ENCODE measurements at regions not wholly inside any gene's neighbourhood (a gene's known extent, or its start where the extent isn't known, plus 50 kb on each side); places are given as distances from the start of the nearest gene placed in this dataset.

DNA sequence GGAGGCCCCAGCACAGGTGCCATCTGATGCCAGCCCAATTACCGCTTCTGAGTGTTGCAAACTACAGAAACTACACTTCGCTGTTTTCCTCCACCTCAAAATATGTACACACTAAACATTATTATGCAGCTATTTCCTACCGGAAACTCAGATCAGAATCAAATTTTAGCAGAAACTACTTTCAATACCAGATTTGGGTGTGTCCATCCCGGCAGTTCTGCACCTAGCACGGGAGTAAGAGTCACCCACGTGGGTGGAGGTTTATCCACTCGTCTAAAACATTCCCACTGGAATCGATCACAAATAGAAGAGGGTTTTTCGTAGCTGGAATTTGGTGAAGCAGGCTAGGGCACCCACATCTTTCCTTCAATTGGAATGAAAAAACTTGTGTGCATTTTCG, 214.4 kb upstream of the PRKCQ start:
- Histone ChIP-seq H4K20me1 (ENCODE audit: low read length) (no peaks in the 10 kb centered on the region), H3K27me3 (ENCODE audit: low read length) (no peaks in the 10 kb centered on the region; the same call in 1 of the 2 replicates), H3K4me3 (ENCODE audit: low read length) (no peak overlapping the region), H3K9ac (ENCODE audit: low read length) (no peak overlapping the region), H3K27ac (ENCODE audit: low read length) (no peak overlapping the region), H3K9me3 (ENCODE audit: low read length) (no peaks in the 10 kb centered on the region), H3K9me2 (replicated peaks; ENCODE audit: low read length) (no peaks in the 10 kb centered on the region), H3K79me2 (ENCODE audit: low read length) (no peaks in the 10 kb centered on the region), H3K4me1 (ENCODE audit: insufficient read depth, low read length) (no peaks in the 10 kb centered on the region), H3K36me3 (ENCODE audit: low read depth, low read length) (no peaks in the 10 kb centered on the region), H2AFZ (ENCODE audit: low read length) (no peak overlapping the region), H3K4me2 (ENCODE audit: low read length) (no peak overlapping the region), H3F3A (ENCODE audit: low read length, unreplicated experiment) (no peaks in the 10 kb centered on the region)
- TF ChIP-seq EZH2 (IDR thresholded peaks at IDR 0.05; ENCODE audit: low read length, unreplicated experiment) (no peak), EZH2phosphoT487 (IDR thresholded peaks at IDR 0.05; ENCODE audit: borderline replicate concordance, low read length) (no peak)
- TF ChIP-seq, protein P1, sequence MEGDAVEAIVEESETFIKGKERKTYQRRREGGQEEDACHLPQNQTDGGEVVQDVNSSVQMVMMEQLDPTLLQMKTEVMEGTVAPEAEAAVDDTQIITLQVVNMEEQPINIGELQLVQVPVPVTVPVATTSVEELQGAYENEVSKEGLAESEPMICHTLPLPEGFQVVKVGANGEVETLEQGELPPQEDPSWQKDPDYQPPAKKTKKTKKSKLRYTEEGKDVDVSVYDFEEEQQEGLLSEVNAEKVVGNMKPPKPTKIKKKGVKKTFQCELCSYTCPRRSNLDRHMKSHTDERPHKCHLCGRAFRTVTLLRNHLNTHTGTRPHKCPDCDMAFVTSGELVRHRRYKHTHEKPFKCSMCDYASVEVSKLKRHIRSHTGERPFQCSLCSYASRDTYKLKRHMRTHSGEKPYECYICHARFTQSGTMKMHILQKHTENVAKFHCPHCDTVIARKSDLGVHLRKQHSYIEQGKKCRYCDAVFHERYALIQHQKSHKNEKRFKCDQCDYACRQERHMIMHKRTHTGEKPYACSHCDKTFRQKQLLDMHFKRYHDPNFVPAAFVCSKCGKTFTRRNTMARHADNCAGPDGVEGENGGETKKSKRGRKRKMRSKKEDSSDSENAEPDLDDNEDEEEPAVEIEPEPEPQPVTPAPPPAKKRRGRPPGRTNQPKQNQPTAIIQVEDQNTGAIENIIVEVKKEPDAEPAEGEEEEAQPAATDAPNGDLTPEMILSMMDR (conservative IDR thresholded peaks at IDR 0.05; ENCODE audit: low read depth, low read length): no peak
- intact Hi-C loops (cut with micrococcal nuclease): no loop called here
- ATAC-seq (no peak), DNase-seq (no peak)
- ChIA-PET CTCF (no interaction called here), POLR2A (ENCODE audit: unreplicated experiment) (no interaction called here)
- BruUV-seq (replicated peaks): no TSS peak

DNA sequence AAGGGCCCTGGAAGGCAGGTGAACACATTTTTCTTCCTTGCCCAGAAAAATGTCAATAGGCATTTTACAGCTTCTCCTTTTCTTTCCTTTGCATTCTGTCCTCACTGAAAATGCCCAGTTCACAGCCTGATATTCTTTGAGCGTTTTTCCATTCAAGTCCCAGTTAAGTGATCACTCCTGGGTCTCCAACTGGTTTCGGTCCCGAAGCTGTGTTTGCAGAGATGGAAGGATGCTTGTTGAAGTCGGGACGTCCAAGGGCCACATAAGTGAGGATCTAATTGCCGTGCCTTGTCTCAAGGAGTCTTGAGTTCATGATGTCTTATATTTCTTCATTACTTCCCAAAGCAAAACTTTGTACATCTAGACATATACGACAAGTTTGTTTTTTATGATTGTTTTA, 208.7 kb upstream of the PRKCQ start:
- no peak overlapping the region for H2AFZ ChIP-seq (ENCODE audit: low read length)
- H3K9me2 ChIP-seq (replicated peaks; ENCODE audit: low read length): no peaks in the 10 kb centered on the region
- H3K9ac ChIP-seq (ENCODE audit: low read length): no peak overlapping the region
- no peak for ATAC-seq
- ChIA-PET CTCF (no interaction called here), POLR2A (ENCODE audit: unreplicated experiment) (no interaction called here)
- H3K4me2 ChIP-seq (ENCODE audit: low read length): no peak overlapping the region
- no peaks in the 10 kb centered on the region for H3K79me2 ChIP-seq (ENCODE audit: low read length)
- H3K27me3 ChIP-seq (ENCODE audit: low read length): peaks cover 4% of the 10 kb centered on the region; the same call in 1 of the 2 replicates
- TF ChIP-seq, protein P1 (conservative IDR thresholded peaks at IDR 0.05; ENCODE audit: low read depth, low read length): no peak
- TF ChIP-seq EZH2phosphoT487 (IDR thresholded peaks at IDR 0.05; ENCODE audit: borderline replicate concordance, low read length): no peak
- no peak for TF ChIP-seq EZH2 (IDR thresholded peaks at IDR 0.05; ENCODE audit: low read length, unreplicated experiment)
- no peak for DNase-seq
- H3K9me3 ChIP-seq (ENCODE audit: low read length): no peaks in the 10 kb centered on the region
- no peaks in the 10 kb centered on the region for H3K4me1 ChIP-seq (ENCODE audit: insufficient read depth, low read length)
- H3F3A ChIP-seq (ENCODE audit: low read length, unreplicated experiment): no peaks in the 10 kb centered on the region
- intact Hi-C loops (cut with micrococcal nuclease): no loop called here
- H3K36me3 ChIP-seq (ENCODE audit: low read depth, low read length): no peaks in the 10 kb centered on the region
- BruUV-seq (replicated peaks): no TSS peak
- H3K27ac ChIP-seq (ENCODE audit: low read length): no peak overlapping the region
- H4K20me1 ChIP-seq (ENCODE audit: low read length): no peaks in the 10 kb centered on the region
- no peak overlapping the region for H3K4me3 ChIP-seq (ENCODE audit: low read length)

DNA sequence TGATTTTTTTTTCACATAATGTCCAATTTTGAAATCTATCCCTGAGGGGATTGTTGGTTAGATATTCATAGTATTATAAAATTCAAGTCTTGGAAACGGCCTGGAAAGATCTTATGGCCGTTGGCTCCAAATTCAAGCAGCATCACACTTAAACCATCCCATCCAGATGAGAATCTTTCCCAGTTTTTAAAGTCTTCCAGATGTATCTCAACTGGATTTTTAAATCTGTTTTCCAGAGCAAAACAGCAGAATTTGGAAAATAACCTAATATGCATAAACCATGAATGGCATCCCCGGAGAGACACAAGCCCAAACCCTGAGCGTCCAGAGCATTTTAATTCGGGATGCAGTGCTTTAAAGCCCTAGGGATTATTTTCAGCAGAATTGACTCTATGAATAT, 208.2 kb upstream of the PRKCQ start:
- POLR2A ChIA-PET (ENCODE audit: unreplicated experiment): no interaction called here
- intact Hi-C loops (cut with micrococcal nuclease): no loop called here
- CTCF ChIA-PET: no interaction called here

More for the DNA sequence above, 208.2 kb upstream of the PRKCQ start:
- Histone ChIP-seq H3K27ac (ENCODE audit: low read length) (no peak overlapping the region), H3K4me1 (ENCODE audit: insufficient read depth, low read length) (no peaks in the 10 kb centered on the region), H3K4me2 (ENCODE audit: low read length) (no peak overlapping the region), H3K27me3 (ENCODE audit: low read length) (peaks cover 4% of the 10 kb centered on the region; the same call in 1 of the 2 replicates), H3K9ac (ENCODE audit: low read length) (no peak overlapping the region), H3K79me2 (ENCODE audit: low read length) (no peaks in the 10 kb centered on the region), H3K36me3 (ENCODE audit: low read depth, low read length) (no peaks in the 10 kb centered on the region), H3K9me3 (ENCODE audit: low read length) (no peaks in the 10 kb centered on the region), H3F3A (ENCODE audit: low read length, unreplicated experiment) (no peaks in the 10 kb centered on the region), H2AFZ (ENCODE audit: low read length) (no peak overlapping the region), H3K9me2 (replicated peaks; ENCODE audit: low read length) (no peaks in the 10 kb centered on the region), H3K4me3 (ENCODE audit: low read length) (no peak overlapping the region), H4K20me1 (ENCODE audit: low read length) (no peaks in the 10 kb centered on the region)
- DNase-seq: no peak
- no TSS peak for BruUV-seq (replicated peaks)
- ATAC-seq: no peak
- TF ChIP-seq EZH2 (IDR thresholded peaks at IDR 0.05; ENCODE audit: low read length, unreplicated experiment): no peak
- TF ChIP-seq, protein P1 (conservative IDR thresholded peaks at IDR 0.05; ENCODE audit: low read depth, low read length): no peak
- no peak for TF ChIP-seq EZH2phosphoT487 (IDR thresholded peaks at IDR 0.05; ENCODE audit: borderline replicate concordance, low read length)
